CD14-positive monocyte (primary cell): ENCODE measurements at regions not wholly inside any gene's neighbourhood (a gene's known extent, or its start where the extent isn't known, plus 50 kb on each side); places are given as distances from the start of the nearest gene placed in this dataset.
A peak's percentile ranks its signal among the peaks of the same experiment; 100 is the strongest.

ENCODE experiments used
- DNase-seq, 3 donors: peaks; one replicate each; pipeline ENCODE4 v3.0.0-alpha.2; 2011 to 2022
- H2AFZ ChIP-seq: 2 replicates; pipeline ENCODE4 v1.6.0; 2012; ENCODE audit warnings: mild to moderate bottlenecking, low read depth, low read length, inconsistent platforms; ENCODE audit not compliant: insufficient read depth, poor library complexity, severe bottlenecking
- H3K27ac ChIP-seq, 2 donors: 1 replicate in 1 of 2; 2 replicates in 1 of 2; pipeline ENCODE4 v1.5.1; 2012 to 2013; ENCODE audit warnings: low read length in 2 of 2, control low read depth in 1 of 2, inconsistent platforms in 1 of 2, low read depth in 1 of 2, mild to moderate bottlenecking in 1 of 2
- H3K27me3 ChIP-seq, 2 donors: one replicate each; pipeline versions ENCODE4 v1.6.0 to v1.6.1; 2011 to 2013; ENCODE audit warnings: low read length in 2 of 2; ENCODE audit not compliant: control insufficient read depth in 2 of 2, insufficient read depth in 2 of 2
- H3K36me3 ChIP-seq, 2 donors: replicated peaks in 1 of 2; 1 replicate in 1 of 2; 2 replicates in 1 of 2; pipeline versions ENCODE4 v1.5.1 to v1.6.1; 2012 to 2013; ENCODE audit warnings: low read length in 2 of 2, control low read depth in 1 of 2, inconsistent platforms in 1 of 2, mild to moderate bottlenecking in 1 of 2; ENCODE audit not compliant: insufficient read depth in 2 of 2, control insufficient read depth in 1 of 2
- H3K4me1 ChIP-seq, 2 donors: 1 replicate in 1 of 2; 2 replicates in 1 of 2; pipeline versions ENCODE4 v1.5.1 to v1.6.1; 2012 to 2013; ENCODE audit warnings: low read length in 2 of 2, control low read depth in 1 of 2, inconsistent platforms in 1 of 2, mild to moderate bottlenecking in 1 of 2, moderate library complexity in 1 of 2; ENCODE audit not compliant: insufficient read depth in 2 of 2, control insufficient read depth in 1 of 2
- H3K4me2 ChIP-seq: replicated peaks from 2 replicates; pipeline ENCODE3; 2012; ENCODE audit warnings: low read length, moderate library complexity, mild to moderate bottlenecking; ENCODE audit not compliant: poor library complexity, severe bottlenecking; ENCODE audit errors: extremely low read depth
- H3K4me3 ChIP-seq, 3 experiments: fragments of 200-600 bp in 1 of 3; sonication (generic) in 1 of 3; replicated peaks in 1 of 3; 1 replicate in 2 of 3; 2 replicates in 1 of 3; pipeline ENCODE4 v1.5.1; 2011 to 2013; ENCODE audit warnings: low read length in 3 of 3, mild to moderate bottlenecking in 3 of 3, control low read depth in 2 of 3, low read depth in 2 of 3, inconsistent platforms in 1 of 3, moderate library complexity in 1 of 3
- H3K79me2 ChIP-seq: 2 replicates; pipeline ENCODE4 v1.6.0; 2012; ENCODE audit warnings: mild to moderate bottlenecking, control low read depth, inconsistent platforms, low read length, moderate library complexity; ENCODE audit not compliant: insufficient read depth
- H3K9ac ChIP-seq: 2 replicates; pipeline ENCODE4 v1.6.0; 2017; ENCODE audit warnings: low read length, mild to moderate bottlenecking; ENCODE audit not compliant: insufficient read depth, poor library complexity, severe bottlenecking
- H3K9me3 ChIP-seq, 2 donors: replicated peaks in 1 of 2; 1 replicate in 1 of 2; 2 replicates in 1 of 2; pipeline versions ENCODE4 v1.5.1 to v1.6.1; 2012 to 2013; ENCODE audit warnings: low read length in 2 of 2, control low read depth in 1 of 2; ENCODE audit not compliant: control insufficient read depth in 1 of 2, insufficient read depth in 1 of 2
- H4K20me1 ChIP-seq: 2 replicates; pipeline ENCODE4 v1.6.0; 2012; ENCODE audit warnings: mild to moderate bottlenecking, low read length, control low read depth, moderate library complexity; ENCODE audit not compliant: insufficient read depth
- H3K27ac Mint-ChIP-seq, 7 donors: one replicate each; pipeline ENCODE4 v1.8.0; 2020; ENCODE audit warnings: mild to moderate bottlenecking in 7 of 7, mixed read lengths in 7 of 7, moderate library complexity in 6 of 7, inconsistent platforms in 2 of 7
- H3K27me3 Mint-ChIP-seq, 3 donors: one replicate each; pipeline ENCODE4 v1.8.0; 2021 to 2022; ENCODE audit warnings: low read depth in 3 of 3, mild to moderate bottlenecking in 3 of 3, mixed read lengths in 3 of 3, moderate library complexity in 3 of 3, inconsistent platforms in 1 of 3
- H3K36me3 Mint-ChIP-seq, 2 donors: one replicate each; pipeline ENCODE4 v1.8.0; 2020; ENCODE audit warnings: mixed read lengths in 2 of 2, inconsistent platforms in 1 of 2, mild to moderate bottlenecking in 1 of 2
- H3K4me1 Mint-ChIP-seq: one replicate; pipeline ENCODE4 v1.8.0; 2020; ENCODE audit warnings: mild to moderate bottlenecking, mixed read lengths
- H3K4me3 Mint-ChIP-seq, 2 donors: one replicate each; pipeline ENCODE4 v1.8.0; 2020; ENCODE audit warnings: mild to moderate bottlenecking in 2 of 2, mixed read lengths in 2 of 2, moderate library complexity in 1 of 2
- H3K9me3 Mint-ChIP-seq, 7 donors: one replicate each; pipeline ENCODE4 v1.8.0; 2020 to 2022; ENCODE audit warnings: mixed read lengths in 7 of 7, mild to moderate bottlenecking in 6 of 7, moderate library complexity in 6 of 7, inconsistent platforms in 2 of 7
- CTCF ChIP-seq: fragments of 200-600 bp; IDR thresholded peaks from one replicate; pipeline ENCODE4 v1.8.0; 2022; ENCODE audit warnings: antibody characterized with exemption, mild to moderate bottlenecking
- WGBS: methylation state at CpG from one replicate; pipeline ENCODE4 v1.1.5; 2013; ENCODE audit warnings: missing lambda C conversion rate; ENCODE audit not compliant: insufficient coverage; 5-methylcytosine and 5-hydroxymethylcytosine counted together
- intact Hi-C, 2 donors: fragments of 100-400 bp; cut with micrococcal nuclease; formaldehyde crosslinking; loops; one replicate each; pipeline versions ENCODE4 v1.15.0 to v1.15.1; 2023

GRCh38 chr2:113376913-113377445 is 60.5 kb upstream of the ZNG1B start:
- peak overlapping the region; percentile 79 to 95 for H3K27ac ChIP-seq

More at GRCh38 chr2:113376913-113377445, 60.5 kb upstream of the ZNG1B start:
- Histone ChIP-seq H3K27me3 (no peaks in the 10 kb centered on the region), H3K9me3 (no peaks in the 10 kb centered on the region), H3K4me2 (peak overlapping the region; percentile 26), H3K9ac (peak overlapping the region; percentile 51), H2AFZ (no peak overlapping the region), H4K20me1 (no peaks in the 10 kb centered on the region), H3K36me3 (no peaks in the 10 kb centered on the region), H3K79me2 (no peaks in the 10 kb centered on the region), H3K4me3 (peak overlapping the region in 1 of 3 experiments; percentile 31), H3K4me1 (peaks cover 51 to 60% of the 10 kb centered on the region in 2 donors)
- 100% methylated on average over 1 of the region's 3 CpGs for WGBS
- H3K4me3 Mint-ChIP-seq, result peak overlapping the region; percentile 38 to 72
- peak overlapping the region; percentile 96 to 99 (median 98) for H3K27ac Mint-ChIP-seq
- H3K9me3 Mint-ChIP-seq, result peaks cover 0 to 8% (median 5%) of the 10 kb centered on the region in 7 donors
- no peak for TF ChIP-seq CTCF
- intact Hi-C loops, result loop anchor here in 1 of 2 donors (10.0 kb wide), 1 partner anchor 292 kb away; no protein-coding TSS in a partner anchor
- DNase-seq, result peak; percentile 84 to 95 (median 91)
- peaks cover 59% of the 10 kb centered on the region for H3K4me1 Mint-ChIP-seq
- H3K27me3 Mint-ChIP-seq, result peaks cover 0 to 8% (median 0%) of the 10 kb centered on the region in 3 donors
- H3K36me3 Mint-ChIP-seq, result peaks cover 0 to 4% of the 10 kb centered on the region in 2 donors
